WTC11 (cell line): ENCODE measurements at regions not wholly inside any gene's neighbourhood (a gene's known extent, or its start where the extent isn't known, plus 50 kb on each side); places are given as distances from the start of the nearest gene placed in this dataset.
A peak's percentile ranks its signal among the peaks of the same experiment; 100 is the strongest.

Experiments used
- ATAC-seq: fragments of 200-7000 bp; cut with Tn5 transposase; 2 replicates; pipeline ENCODE4 v1.10.0; 2021; ENCODE audit warnings: mild to moderate bottlenecking, moderate library complexity
- CTCF ChIA-PET: fragments of 300-600 bp; sonication (Branson Sonifier 250); formaldehyde crosslinking; loops from one replicate; lab custom pipeline; 2021; ENCODE audit warnings: antibody characterized with exemption; lab: Charles Lee
- POLR2A ChIA-PET: fragments of 350-600 bp; sonication (Branson Sonifier 250); formaldehyde crosslinking; loops from one replicate; lab custom pipeline; 2021; ENCODE audit warnings: antibody characterized with exemption; lab: Charles Lee
- DNase-seq: peaks from one replicate; pipeline ENCODE4 v3.0.0; 2021; ENCODE audit warnings: low spot score
- H3K27ac Mint-ChIP-seq: 2 replicates; pipeline ENCODE4 v1.8.0; 2021; ENCODE audit warnings: mixed read lengths
- H3K27me3 Mint-ChIP-seq: 2 replicates; pipeline ENCODE4 v1.8.0; 2021; ENCODE audit warnings: low read depth, mild to moderate bottlenecking, moderate library complexity, mixed read lengths
- H3K36me3 Mint-ChIP-seq: 2 replicates; pipeline ENCODE4 v1.8.0; 2021; ENCODE audit warnings: mixed read lengths
- H3K4me1 Mint-ChIP-seq: 2 replicates; pipeline ENCODE4 v1.8.0; 2022; ENCODE audit warnings: mixed read lengths
- H3K4me3 Mint-ChIP-seq: 2 replicates; pipeline ENCODE4 v1.8.0; 2021; ENCODE audit warnings: mild to moderate bottlenecking, moderate library complexity, mixed read lengths
- H3K9me3 Mint-ChIP-seq: 2 replicates; pipeline ENCODE4 v1.8.0; 2021; ENCODE audit warnings: mixed read lengths
- ATF2 ChIP-seq: sonication (generic); formaldehyde crosslinking; IDR thresholded peaks from 2 replicates; pipeline ENCODE4 v1.8.1; 2022; ENCODE audit warnings: low read depth, missing genetic modification reagents, borderline replicate concordance
- ATF3 ChIP-seq: sonication (generic); formaldehyde crosslinking; conservative IDR thresholded peaks from 2 replicates; pipeline ENCODE4 v1.8.1; 2022; ENCODE audit warnings: mild to moderate bottlenecking, missing genetic modification reagents
- CBFB ChIP-seq: sonication (generic); formaldehyde crosslinking; IDR thresholded peaks from 2 replicates; pipeline ENCODE4 v1.8.1; 2022; ENCODE audit warnings: mild to moderate bottlenecking, low read depth, missing genetic modification reagents
- CTCF ChIP-seq: fragments of 200-600 bp; IDR thresholded peaks from 2 replicates; pipeline ENCODE4 v1.8.0; 2022; ENCODE audit warnings: antibody characterized with exemption
- E2F5 ChIP-seq: sonication (generic); formaldehyde crosslinking; IDR thresholded peaks from 2 replicates; pipeline ENCODE4 v1.8.1; 2022; ENCODE audit warnings: mild to moderate bottlenecking, moderate library complexity, missing genetic modification reagents
- EMX1 ChIP-seq: fragments of 250-450 bp; sonication (Bioruptor Pico); IDR thresholded peaks from 2 replicates; pipeline ENCODE4 v1.8.0; 2021; ENCODE audit warnings: mild to moderate bottlenecking
- KAT7 ChIP-seq: sonication (generic); formaldehyde crosslinking; IDR thresholded peaks from 2 replicates; pipeline ENCODE4 v1.8.1; 2023; ENCODE audit warnings: missing genetic modification reagents, mild to moderate bottlenecking, borderline replicate concordance
- MLX ChIP-seq: sonication (generic); formaldehyde crosslinking; IDR thresholded peaks from 2 replicates; pipeline ENCODE4 v1.8.1; 2023; ENCODE audit warnings: mild to moderate bottlenecking, missing genetic modification reagents, moderate library complexity
- OVOL2 ChIP-seq: fragments of 250-450 bp; sonication (Bioruptor Pico); IDR thresholded peaks from 2 replicates; pipeline ENCODE4 v1.9.0; 2021; ENCODE audit warnings: mild to moderate bottlenecking, borderline replicate concordance
- ZBTB43 ChIP-seq: sonication (generic); formaldehyde crosslinking; IDR thresholded peaks from 2 replicates; pipeline ENCODE4 v1.8.1; 2023; ENCODE audit warnings: mild to moderate bottlenecking, missing genetic modification reagents
- ZNF121 ChIP-seq: sonication (generic); formaldehyde crosslinking; IDR thresholded peaks from 2 replicates; pipeline ENCODE4 v1.8.0; 2023; ENCODE audit warnings: missing genetic modification reagents
- ZNF416 ChIP-seq: fragments of 250-450 bp; sonication (Bioruptor Pico); IDR thresholded peaks from 2 replicates; pipeline ENCODE4 v1.9.0; 2021; ENCODE audit warnings: mild to moderate bottlenecking, inconsistent platforms

- H3K4me1 Mint-ChIP-seq: peaks cover 3% of the 10 kb centered on the region; the same call in 1 of the 2 replicates
- no peak for ATAC-seq
- no peak overlapping the region for H3K27ac Mint-ChIP-seq
- ChIA-PET CTCF (interaction anchor here (0.6 to 1.6 kb wide), 2 partner anchors 13 to 448 kb away, joined by 3 to 10 read pairs; no protein-coding TSS in a partner anchor), POLR2A (no interaction called here)
- no peak for DNase-seq
- no peak for TF ChIP-seq KAT7 (CRISPR knock-in tag)
- no peak for TF ChIP-seq EMX1 (CRISPR knock-in tag)
- TF ChIP-seq CBFB (CRISPR knock-in tag): no peak
- no peak for TF ChIP-seq ZNF416 (CRISPR knock-in tag)
- TF ChIP-seq ZBTB43 (CRISPR knock-in tag): no peak
- TF ChIP-seq E2F5 (CRISPR knock-in tag): no peak
- peaks cover 5% of the 10 kb centered on the region; the same call in 1 of the 2 replicates for H3K9me3 Mint-ChIP-seq
- H3K27me3 Mint-ChIP-seq: no peaks in the 10 kb centered on the region
- H3K4me3 Mint-ChIP-seq: no peak overlapping the region
- H3K36me3 Mint-ChIP-seq: no peaks in the 10 kb centered on the region
Measured at GRCh38 chr6:153800580-153801188, 238.4 kb upstream of the OPRM1 start.

GRCh38 chr6:153790876-153791473 lies 248.1 kb upstream of the OPRM1 start:
- Mint-ChIP-seq H3K4me3 (no peak overlapping the region), H3K4me1 (no peaks in the 10 kb centered on the region), H3K9me3 (peaks cover 2% of the 10 kb centered on the region; the same call in 1 of the 2 replicates), H3K27ac (no peak overlapping the region), H3K36me3 (no peaks in the 10 kb centered on the region), H3K27me3 (no peaks in the 10 kb centered on the region)
- ATAC-seq (peak; percentile 75; the same call in 1 of the 2 replicates), DNase-seq (peak; percentile 29)
- ChIA-PET POLR2A (no interaction called here), CTCF (interaction anchor here (0.9 to 1.7 kb wide), 2 partner anchors 13 to 237 kb away, joined by 3 read pairs; no protein-coding TSS in a partner anchor)
- no peak for TF ChIP-seq ATF3
- peak; percentile 19; the same call in 1 of the 2 replicates for TF ChIP-seq CTCF
- TF ChIP-seq ATF2 (CRISPR knock-in tag): no peak

GRCh38 chr6:153790048-153790447 lies 249.0 kb upstream of the OPRM1 start:
- Mint-ChIP-seq H3K27ac (no peak overlapping the region), H3K27me3 (no peaks in the 10 kb centered on the region), H3K9me3 (peaks cover 11% of the 10 kb centered on the region), H3K4me3 (no peak overlapping the region), H3K36me3 (no peaks in the 10 kb centered on the region), H3K4me1 (no peaks in the 10 kb centered on the region)
- CTCF ChIA-PET: interaction anchor here (0.6 to 0.9 kb wide), 2 partner anchors 19 to 236 kb away, joined by 3 read pairs; no protein-coding TSS in a partner anchor
- POLR2A ChIA-PET: no interaction called here
- peak; percentile 58; the same call in 1 of the 2 replicates for TF ChIP-seq ZNF121
- TF ChIP-seq MLX: no peak
- TF ChIP-seq OVOL2 (CRISPR knock-in tag): no peak
- ATAC-seq (peak; percentile 69), DNase-seq (peak; percentile 12)
